GM13977 (cell line): ENCODE measurements at regions not wholly inside any gene's neighbourhood (a gene's known extent, or its start where the extent isn't known, plus 50 kb on each side); places are given as distances from the start of the nearest gene placed in this dataset.

Experiments
- DNase-seq: peaks from one replicate; pipeline ENCODE4 v3.0.0; 2012; ENCODE audit warnings: low spot score
- CTCF ChIP-seq: IDR thresholded peaks from 2 replicates; pipeline ENCODE4 v1.5.1; 2012; ENCODE audit warnings: mild to moderate bottlenecking, control low read depth; ENCODE audit not compliant: insufficient read depth; ENCODE audit errors: extremely low read depth, missing control alignments
- in situ Hi-C: fragments of 300-500 bp; cut with MboI; formaldehyde crosslinking; loops from one replicate; pipeline ENCODE4 v1.12.0; 2022; ENCODE audit warnings: low sequenced_read_pairs, low pct_unique_long_range_greater_than_20kb, mixed read lengths, inconsistent platforms; ENCODE audit not compliant: unreplicated experiment

GRCh38 chr3:102090721-102091045, 241.4 kb downstream of the NFKBIZ start:
- in situ Hi-C loops: no loop called here
- TF ChIP-seq CTCF: no peak
- DNase-seq: no peak

GRCh38 chr3:102091358-102091757, 242.0 kb downstream of the NFKBIZ start:
- in situ Hi-C loops: no loop called here

GRCh38 chr3:102092617-102093466, 243.5 kb downstream of the NFKBIZ start:
- no peak for DNase-seq
- no peak for TF ChIP-seq CTCF
- in situ Hi-C loops: no loop called here

More at GRCh38 chr3:102091358-102091757, 242.0 kb downstream of the NFKBIZ start:
- TF ChIP-seq CTCF: no peak
- no peak for DNase-seq

- in situ Hi-C loops: no loop called here
- TF ChIP-seq CTCF: no peak
Observed at GRCh38 chr3:102094506-102094905, 245.2 kb downstream of the NFKBIZ start.

DNA sequence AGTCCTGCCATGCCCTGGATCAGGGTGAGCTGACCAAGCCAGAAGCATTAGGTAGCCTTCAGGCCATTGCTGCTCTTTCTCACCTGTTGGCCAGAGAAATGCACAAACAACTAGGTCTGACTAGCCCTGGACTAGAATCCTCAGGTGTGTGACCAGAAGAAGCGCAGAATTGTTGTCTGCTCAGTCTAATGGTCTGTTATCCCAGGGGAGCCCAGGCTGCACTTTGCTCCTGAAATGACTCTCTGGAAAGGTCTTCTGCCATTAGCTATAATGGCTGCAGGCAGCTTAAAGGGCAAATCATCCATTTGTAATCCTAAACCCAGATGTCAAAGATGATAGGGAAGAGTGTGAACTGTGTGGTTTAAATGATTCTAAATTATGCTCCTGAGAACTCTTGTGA, 246.1 kb downstream of the NFKBIZ start:
- no peak for DNase-seq
- no peak for TF ChIP-seq CTCF
- in situ Hi-C loops: no loop called here

More at GRCh38 chr3:102094506-102094905, 245.2 kb downstream of the NFKBIZ start:
- no peak for DNase-seq

- DNase-seq: no peak
- in situ Hi-C loops: no loop called here
- no peak for TF ChIP-seq CTCF
Observed at GRCh38 chr3:102096066-102096465, 246.8 kb downstream of the NFKBIZ start.
